Activated naive CD4-positive, alpha-beta T cell treated with anti-CD3 and anti-CD28 coated beads, Interleukin-2, amount 50 U/mL, for 72 hours (primary cell): ENCODE measurements at regions not wholly inside any gene's neighbourhood (a gene's known extent, or its start where the extent isn't known, plus 50 kb on each side); places are given as distances from the start of the nearest gene placed in this dataset.
"Not testable (repeated sequence)": the region's sequence is repeated elsewhere in the genome, so short reads cannot be mapped to it uniquely, and the experiment has no call there.

ENCODE experiments used
- ATAC-seq, 2 donors: fragments of 150-1000 bp; cut with Tn5 transposase; 2 replicates each; pipeline ENCODE4 v1.10.0; 2021; ENCODE audit warnings: mild to moderate bottlenecking in 2 of 2, moderate library complexity in 2 of 2
- DNase-seq, 2 donors: peaks; one replicate each; pipeline ENCODE4 v3.0.0; 2021 to 2022; ENCODE audit warnings: low spot score in 2 of 2
- H3K27ac Mint-ChIP-seq, 2 donors: one replicate each; pipeline ENCODE4 v1.8.0; 2022; ENCODE audit warnings: mild to moderate bottlenecking in 2 of 2, mixed read lengths in 2 of 2
- H3K36me3 Mint-ChIP-seq, 2 donors: one replicate each; pipeline ENCODE4 v1.8.0; 2022; ENCODE audit warnings: mixed read lengths in 2 of 2
- H3K9me3 Mint-ChIP-seq, 2 donors: one replicate each; pipeline ENCODE4 v1.8.0; 2022; ENCODE audit warnings: mixed read lengths in 2 of 2

DNA sequence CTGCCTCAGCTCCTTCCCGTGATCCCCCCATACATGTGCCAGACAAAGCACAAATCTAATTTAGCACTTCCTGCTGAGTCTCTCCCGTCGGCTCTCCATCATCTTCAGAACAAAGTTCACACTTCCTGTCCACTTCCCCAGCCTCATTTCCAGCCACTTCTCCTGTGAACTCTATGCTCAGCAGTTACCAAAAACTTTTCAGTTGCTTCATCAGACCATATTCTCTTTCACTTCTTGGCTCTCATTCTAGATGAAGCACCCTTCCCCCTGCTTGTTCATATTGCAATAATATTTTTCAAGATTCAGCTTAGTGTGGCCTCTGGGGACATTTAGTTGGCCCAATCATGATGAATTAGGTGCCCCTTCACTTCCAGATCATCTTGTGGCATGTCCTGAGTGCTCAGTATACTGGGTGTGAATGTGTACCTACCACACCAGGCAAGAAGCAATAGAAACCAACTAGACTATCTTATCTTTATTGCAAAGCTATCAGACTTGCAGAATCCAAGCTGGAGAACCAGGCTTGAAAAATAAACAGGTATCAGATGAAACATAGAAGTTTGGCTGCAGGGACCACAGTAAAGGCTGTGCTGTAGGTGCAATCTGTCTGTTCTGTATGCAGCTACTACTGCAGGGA, 115.8 kb downstream of the NXPE2 start:
- peaks cover 0 to 4% of the 10 kb centered on the region in 2 donors for H3K9me3 Mint-ChIP-seq
- H3K36me3 Mint-ChIP-seq: no peaks in the 10 kb centered on the region
- DNase-seq (no peak), ATAC-seq (no peak)
- H3K27ac Mint-ChIP-seq: no peak overlapping the region

DNA sequence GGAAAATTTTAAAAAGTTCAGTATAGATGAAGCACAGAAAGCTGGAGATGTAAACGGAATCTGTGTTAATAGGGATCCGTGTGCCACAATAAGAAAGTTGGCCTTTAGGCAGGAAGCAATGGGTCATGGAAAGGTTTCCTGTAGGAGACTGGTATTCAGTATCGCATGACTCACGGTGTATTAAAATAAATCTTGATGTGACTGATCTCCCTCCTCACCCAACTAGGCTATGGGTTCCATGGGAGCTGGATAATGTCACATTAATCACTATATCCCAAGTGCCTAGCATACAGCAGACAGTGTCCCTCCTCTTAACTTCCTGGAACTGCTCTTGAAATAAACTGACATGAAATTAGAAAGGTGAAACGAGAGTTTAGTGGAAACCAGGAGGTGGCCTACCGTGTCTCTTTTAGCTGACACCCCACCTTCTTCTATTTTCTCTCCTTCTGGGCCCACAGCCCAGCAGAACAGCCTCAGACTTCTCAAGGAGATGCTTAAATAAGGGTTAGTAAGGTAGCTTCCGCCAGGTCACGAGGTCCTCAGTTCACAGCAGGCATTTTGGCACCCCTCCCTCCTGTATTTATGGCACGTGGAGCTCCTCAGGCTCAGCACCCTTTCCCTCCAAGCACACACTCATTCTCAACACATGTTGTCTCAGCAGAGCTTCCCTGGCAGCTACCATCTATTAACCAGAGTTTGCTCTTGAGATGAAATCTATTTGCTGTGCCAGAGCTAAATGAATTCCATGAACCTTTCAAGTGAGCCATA, 118.8 kb downstream of the NXPE2 start:
- no peak for ATAC-seq
- H3K9me3 Mint-ChIP-seq: peaks cover 5 to 9% of the 10 kb centered on the region in 2 donors
- no peak overlapping the region for H3K27ac Mint-ChIP-seq
- DNase-seq: no peak
- no peaks in the 10 kb centered on the region for H3K36me3 Mint-ChIP-seq

DNA sequence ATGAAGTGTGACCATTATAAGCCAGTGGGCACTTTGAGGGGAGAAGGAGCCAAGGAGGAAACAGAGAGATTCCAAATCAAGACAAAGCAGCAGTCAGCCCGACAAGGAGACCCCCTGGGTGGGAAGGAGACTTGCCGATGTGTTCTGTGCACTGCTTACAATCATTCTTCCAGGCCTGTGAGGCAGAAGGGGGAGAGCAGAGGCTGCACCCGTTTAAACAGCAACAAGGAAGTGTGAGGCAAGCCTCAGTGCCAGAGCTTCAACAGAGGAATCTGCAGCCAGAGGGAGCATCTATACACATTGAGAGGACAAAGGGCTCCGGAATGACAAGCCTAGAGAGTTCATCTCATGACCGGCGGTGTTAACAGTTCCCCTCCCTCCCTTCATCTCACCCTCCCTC, 121.1 kb downstream of the NXPE2 start:
- peaks cover 5 to 9% of the 10 kb centered on the region in 2 donors for H3K9me3 Mint-ChIP-seq
- H3K27ac Mint-ChIP-seq: no peak overlapping the region
- ATAC-seq: no peak
- peaks cover 0 to 6% of the 10 kb centered on the region in 2 donors for H3K36me3 Mint-ChIP-seq
- no peak for DNase-seq

DNA sequence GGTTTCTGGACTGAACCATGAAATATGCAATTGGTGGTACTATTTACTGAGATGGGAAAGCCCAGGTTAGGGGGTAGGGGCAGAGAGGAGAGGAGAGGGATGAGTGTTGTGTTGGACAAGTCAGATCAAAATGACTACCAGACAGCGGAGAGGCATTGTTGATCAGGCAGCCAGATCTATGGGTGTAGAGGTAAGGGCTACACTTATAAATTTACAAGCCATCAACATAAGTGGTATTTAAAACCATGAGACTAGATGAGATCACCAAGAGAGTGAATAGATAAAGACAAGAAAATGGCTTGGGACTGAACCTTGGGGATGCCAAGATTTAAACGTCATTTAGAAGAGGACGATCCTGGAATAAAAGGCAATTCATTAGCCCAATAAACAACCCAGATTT, 123.4 kb downstream of the NXPE2 start:
- ATAC-seq: no peak
- Mint-ChIP-seq H3K36me3 (peaks cover 0 to 6% of the 10 kb centered on the region in 2 donors), H3K9me3 (peaks cover 5 to 9% of the 10 kb centered on the region in 2 donors), H3K27ac (no peak overlapping the region)
- no peak for DNase-seq

DNA sequence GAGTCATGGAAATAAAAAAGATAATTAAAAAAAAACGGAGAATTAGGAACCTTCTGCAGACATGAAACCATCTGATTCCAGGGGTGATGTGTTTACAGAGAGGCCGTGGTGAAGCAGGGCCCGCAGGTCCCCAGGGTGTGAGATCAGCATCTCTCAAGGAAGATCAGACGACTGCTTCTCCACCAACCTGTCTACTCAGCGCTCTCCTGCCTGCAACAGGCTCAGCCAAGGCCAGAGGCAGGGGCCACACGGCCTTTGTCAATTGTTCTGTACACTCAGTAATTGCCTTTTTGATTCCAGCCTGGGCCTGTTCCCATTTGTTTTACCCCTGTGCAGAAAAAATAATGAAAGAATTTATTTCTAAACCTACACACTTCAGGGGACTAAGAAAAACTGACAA, 124.6 kb downstream of the NXPE2 start:
- H3K36me3 Mint-ChIP-seq: peaks cover 0 to 6% of the 10 kb centered on the region in 2 donors
- H3K27ac Mint-ChIP-seq: no peak overlapping the region
- H3K9me3 Mint-ChIP-seq: peaks cover 5 to 9% of the 10 kb centered on the region in 2 donors
- ATAC-seq (no peak), DNase-seq (no peak)

DNA sequence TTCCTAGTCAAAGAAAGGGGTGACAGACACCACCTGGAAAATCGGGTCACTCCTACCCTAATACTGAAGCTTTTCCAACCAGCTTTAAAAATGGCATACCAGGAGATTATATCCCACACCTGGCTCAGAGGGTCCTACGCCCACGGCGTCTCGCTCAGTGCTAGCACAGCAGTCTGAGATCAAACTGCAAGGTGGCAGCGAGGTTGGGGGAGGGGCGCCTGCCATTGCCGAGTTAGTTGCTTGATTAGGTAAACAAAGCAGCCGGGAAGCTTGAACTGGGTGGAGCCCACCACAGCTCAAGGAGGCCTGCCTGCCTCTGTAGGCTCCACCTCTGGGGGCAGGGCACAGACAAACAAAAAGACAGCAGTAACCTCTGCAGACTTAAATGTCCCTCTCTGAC, 127.1 kb downstream of the NXPE2 start:
- H3K9me3 Mint-ChIP-seq, H3K36me3 Mint-ChIP-seq, H3K27ac Mint-ChIP-seq, ATAC-seq, DNase-seq: not testable (repeated sequence)

DNA sequence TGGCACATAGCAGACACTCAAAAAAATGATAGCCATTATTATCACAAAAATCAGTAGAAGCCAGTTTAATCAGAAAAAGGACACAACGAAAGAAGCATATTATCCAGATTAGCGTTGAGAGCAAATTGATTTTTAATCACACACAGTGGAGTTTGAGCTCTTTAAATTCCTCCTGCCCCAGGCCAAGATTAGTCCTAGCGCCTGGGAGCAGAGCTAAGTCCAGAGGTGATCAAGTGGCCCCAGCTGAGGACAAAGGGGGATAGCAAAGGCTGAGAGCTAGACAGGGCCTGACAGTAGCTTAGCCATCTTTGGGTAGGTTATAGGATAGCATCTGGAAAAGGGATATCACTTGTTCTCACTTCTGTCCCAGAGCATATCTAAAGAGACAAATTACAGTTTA, 133.6 kb downstream of the NXPE2 start:
- H3K36me3 Mint-ChIP-seq: no peaks in the 10 kb centered on the region
- no peak overlapping the region for H3K27ac Mint-ChIP-seq
- ATAC-seq (no peak), DNase-seq (no peak)
- no peaks in the 10 kb centered on the region for H3K9me3 Mint-ChIP-seq

DNA sequence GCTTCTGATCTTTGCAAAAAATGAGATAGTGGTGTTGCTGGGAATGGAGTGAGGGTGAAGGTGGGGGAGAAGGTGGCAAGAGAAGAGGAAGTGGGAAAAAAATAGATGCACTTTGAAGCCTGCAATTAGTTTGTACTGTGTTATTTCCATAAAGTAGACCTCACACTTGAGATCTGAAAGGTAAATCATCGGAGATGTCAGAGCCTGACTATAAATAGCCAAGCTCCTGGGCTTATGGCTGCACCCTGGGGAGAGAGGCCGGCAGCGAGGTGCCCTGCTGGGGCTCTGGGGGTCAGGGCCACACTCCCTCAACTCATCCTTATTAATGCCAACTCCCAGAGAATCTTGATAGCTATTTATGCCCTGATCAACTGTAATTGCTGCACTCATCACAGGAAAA, 134.4 kb downstream of the NXPE2 start:
- Mint-ChIP-seq H3K9me3 (no peaks in the 10 kb centered on the region), H3K36me3 (no peaks in the 10 kb centered on the region), H3K27ac (no peak overlapping the region)
- ATAC-seq (no peak), DNase-seq (no peak)

DNA sequence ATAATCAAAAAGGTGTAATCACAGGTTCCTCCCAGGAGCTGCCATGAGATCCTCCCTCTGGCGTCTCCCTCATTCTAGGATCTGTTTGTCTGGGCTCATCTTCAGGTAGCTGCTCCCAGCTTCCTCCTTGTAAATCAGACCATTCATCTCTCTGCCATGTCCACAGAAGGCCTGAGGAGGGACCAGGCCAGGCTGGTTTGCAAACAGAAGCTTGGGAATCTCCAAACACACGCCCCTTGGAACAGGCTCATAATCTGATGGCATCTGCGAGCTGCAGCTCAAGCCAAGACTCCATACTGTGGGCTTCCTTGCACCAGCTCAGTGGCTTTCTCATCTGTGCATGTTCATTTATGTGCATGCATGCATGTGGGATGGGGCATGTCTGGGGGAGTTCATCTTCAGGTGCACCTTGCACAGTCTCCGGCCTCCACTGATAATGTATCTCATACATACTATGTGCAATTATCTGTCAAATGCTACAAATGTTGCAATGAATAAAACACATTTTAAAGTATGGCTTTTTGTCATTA, 134.9 kb downstream of the NXPE2 start:
- DNase-seq (no peak), ATAC-seq (no peak)
- Mint-ChIP-seq H3K9me3 (no peaks in the 10 kb centered on the region), H3K27ac (no peak overlapping the region), H3K36me3 (no peaks in the 10 kb centered on the region)

DNA sequence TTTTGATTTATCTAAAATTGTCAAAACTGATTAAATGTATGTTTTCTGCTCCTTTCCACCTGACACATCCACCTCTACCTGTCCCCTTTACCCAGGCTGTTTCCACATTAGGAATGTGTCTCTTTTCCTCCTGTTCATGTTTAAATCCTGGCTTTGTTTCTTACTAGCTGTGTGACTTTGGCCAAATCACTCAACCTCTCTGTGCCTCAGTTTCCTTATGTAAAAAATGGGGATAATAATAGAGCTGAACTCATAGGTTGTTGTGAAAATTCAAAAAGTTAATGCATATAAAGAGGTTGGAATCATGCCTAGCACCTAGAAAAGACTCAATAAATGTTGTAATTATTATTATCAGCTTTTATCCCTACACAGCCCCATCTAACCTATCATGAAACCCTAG, 136.8 kb downstream of the NXPE2 start:
- H3K27ac Mint-ChIP-seq: no peak overlapping the region

DNA sequence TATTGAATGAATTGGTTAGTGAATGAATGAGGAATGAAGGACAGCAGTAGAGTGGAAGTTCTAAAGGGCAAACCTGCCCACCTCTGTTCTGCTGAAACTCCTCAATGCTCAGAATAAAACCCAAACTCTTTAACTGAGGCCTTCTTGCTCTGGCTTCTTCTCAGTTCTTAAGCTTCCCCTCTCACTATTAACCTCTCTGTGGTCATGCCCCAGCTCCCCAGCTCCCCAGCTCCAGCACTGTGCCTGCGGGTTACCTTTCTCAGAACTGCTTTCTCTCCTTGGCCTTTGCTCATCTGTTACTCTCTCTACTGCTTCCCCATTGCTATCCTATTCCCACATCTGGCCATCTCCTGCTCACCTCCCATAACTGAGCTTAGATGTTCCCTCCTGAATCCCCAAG, 137.4 kb downstream of the NXPE2 start:
- no peak for ATAC-seq
- H3K27ac Mint-ChIP-seq: no peak overlapping the region
- no peaks in the 10 kb centered on the region for H3K9me3 Mint-ChIP-seq
- no peaks in the 10 kb centered on the region for H3K36me3 Mint-ChIP-seq
- no peak for DNase-seq

More for the DNA sequence above, 136.8 kb downstream of the NXPE2 start:
- ATAC-seq (no peak), DNase-seq (no peak)
- no peaks in the 10 kb centered on the region for H3K9me3 Mint-ChIP-seq
- H3K36me3 Mint-ChIP-seq: no peaks in the 10 kb centered on the region

DNA sequence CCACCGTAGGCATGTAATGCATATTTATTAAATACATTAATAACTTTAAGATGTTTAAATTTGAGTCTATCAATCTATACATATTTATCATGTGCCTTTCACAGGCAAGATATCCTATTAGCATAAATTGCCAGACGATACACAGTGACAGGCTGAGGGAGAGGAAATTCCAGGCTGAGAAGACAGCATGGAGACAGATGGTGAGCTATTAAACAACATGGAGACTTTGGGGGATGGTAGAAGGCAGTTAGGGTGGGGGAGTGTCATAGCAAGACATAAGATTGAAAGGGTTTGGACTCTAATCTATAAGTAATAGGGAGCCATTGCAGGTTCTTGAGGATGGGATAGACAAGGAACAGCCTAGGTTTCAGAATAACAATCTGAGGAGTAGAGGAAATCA, 138.5 kb downstream of the NXPE2 start:
- no peak overlapping the region for H3K27ac Mint-ChIP-seq
- DNase-seq: no peak
- no peaks in the 10 kb centered on the region for H3K36me3 Mint-ChIP-seq

DNA sequence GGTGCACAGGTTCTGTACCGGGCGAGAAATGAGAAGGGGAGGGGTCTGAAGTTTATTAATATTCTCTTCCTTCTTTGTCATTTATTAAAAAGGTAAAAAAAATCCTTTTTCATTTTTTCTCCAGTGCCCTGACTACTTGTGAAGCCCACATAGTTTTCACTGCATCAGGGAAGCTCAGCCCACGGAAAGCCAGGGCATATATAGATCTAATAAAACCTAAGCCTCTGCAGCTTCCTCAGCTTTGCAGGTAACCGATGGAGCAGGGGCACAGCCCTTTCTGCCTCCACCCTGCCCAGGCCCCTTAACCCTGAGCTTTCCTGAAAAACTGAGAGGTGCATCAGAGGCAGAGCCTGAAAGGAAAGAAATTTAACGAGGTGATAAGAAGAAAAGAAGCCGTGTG, 140.1 kb downstream of the NXPE2 start:
- H3K9me3 Mint-ChIP-seq: peaks cover 0 to 2% of the 10 kb centered on the region in 2 donors
- DNase-seq (no peak), ATAC-seq (no peak)
- no peak overlapping the region for H3K27ac Mint-ChIP-seq
- H3K36me3 Mint-ChIP-seq: no peaks in the 10 kb centered on the region

More for the DNA sequence above, 138.5 kb downstream of the NXPE2 start:
- no peaks in the 10 kb centered on the region for H3K9me3 Mint-ChIP-seq
- ATAC-seq: no peak

DNA sequence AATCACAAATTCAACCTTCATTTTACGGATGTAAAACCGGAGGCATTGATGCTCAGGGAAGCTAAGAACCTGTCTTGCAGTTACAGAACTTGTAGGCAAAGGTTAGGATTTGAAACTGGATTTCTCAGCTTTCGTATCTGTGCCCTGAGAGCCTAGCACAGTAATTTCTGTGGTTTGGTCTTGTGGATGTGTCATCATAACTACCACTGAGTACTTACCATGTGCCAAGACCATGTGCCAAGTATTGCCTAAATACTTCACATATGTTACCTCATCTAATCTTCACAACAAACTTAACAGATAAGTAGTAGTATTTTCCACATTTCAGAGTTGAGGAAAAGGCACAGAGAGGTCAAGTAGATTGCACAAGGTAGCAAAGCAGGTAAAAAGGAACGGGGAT, 140.7 kb downstream of the NXPE2 start:
- Mint-ChIP-seq H3K36me3 (no peaks in the 10 kb centered on the region), H3K9me3 (peaks cover 0 to 5% of the 10 kb centered on the region in 2 donors), H3K27ac (no peak overlapping the region)
- ATAC-seq: no peak
- DNase-seq: no peak

DNA sequence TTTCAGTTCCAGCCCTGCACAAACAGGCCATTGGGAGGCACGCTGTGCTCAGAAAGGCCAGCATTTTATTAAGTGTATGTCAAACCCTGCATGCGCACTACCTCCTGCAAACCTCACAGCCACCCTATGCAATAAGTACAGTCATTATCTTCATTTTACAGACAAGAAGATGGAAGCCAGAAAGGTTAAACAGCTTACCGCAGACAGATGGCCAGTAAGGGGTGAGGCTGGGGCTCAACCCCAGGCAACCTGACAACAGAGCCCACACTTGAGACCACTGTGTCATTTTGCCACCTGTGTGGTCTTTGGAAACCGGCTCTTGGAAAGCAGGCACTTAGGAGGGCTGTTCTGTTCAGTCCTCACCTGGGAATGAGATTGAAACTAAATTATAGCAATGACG, 142.3 kb downstream of the NXPE2 start:
- Mint-ChIP-seq H3K36me3 (no peaks in the 10 kb centered on the region), H3K27ac (no peak overlapping the region), H3K9me3 (peaks cover 0 to 5% of the 10 kb centered on the region in 2 donors)
- DNase-seq: no peak
- no peak for ATAC-seq

DNA sequence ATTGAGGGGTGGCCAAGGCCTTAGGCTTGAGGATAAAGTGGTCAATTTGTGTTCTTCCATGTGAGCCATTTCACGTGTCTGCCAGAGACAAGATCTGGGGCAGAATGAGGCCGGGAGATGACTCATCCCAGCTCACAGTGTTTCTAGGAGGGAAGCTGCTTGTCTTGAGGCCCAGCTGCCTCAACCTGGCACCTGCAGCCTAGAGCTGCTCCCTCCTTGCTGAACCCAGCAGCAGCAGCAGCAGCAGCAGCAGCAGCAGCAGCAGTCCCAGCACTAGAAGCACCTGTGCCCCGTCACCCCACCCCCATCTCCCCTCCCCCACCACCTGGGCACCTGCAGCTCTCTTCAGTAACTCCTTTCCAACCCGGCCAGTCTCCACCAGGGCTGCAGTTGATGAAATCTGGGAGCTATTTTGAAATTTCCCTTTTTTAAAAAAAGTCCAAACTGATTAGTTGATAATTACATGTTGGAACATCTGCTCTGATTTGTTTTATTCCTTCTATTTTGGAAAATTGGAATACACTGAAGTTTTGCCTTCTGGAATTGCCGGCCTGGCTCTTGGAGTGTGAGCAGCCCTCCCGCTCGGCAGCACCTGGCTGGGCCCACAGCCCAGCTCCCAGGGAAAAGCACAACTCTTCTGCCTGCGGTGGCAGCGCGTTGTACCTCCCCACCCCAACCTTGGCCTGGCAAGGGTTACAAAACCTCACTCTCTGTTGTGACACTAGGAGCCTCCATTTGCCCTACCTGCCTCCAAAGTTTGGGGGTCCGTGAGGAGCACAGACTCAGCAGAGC, 143.5 kb downstream of the NXPE2 start:
- ATAC-seq: no peak
- DNase-seq: no peak
- Mint-ChIP-seq H3K27ac (no peak overlapping the region), H3K9me3 (peaks cover 0 to 5% of the 10 kb centered on the region in 2 donors), H3K36me3 (no peaks in the 10 kb centered on the region)

DNA sequence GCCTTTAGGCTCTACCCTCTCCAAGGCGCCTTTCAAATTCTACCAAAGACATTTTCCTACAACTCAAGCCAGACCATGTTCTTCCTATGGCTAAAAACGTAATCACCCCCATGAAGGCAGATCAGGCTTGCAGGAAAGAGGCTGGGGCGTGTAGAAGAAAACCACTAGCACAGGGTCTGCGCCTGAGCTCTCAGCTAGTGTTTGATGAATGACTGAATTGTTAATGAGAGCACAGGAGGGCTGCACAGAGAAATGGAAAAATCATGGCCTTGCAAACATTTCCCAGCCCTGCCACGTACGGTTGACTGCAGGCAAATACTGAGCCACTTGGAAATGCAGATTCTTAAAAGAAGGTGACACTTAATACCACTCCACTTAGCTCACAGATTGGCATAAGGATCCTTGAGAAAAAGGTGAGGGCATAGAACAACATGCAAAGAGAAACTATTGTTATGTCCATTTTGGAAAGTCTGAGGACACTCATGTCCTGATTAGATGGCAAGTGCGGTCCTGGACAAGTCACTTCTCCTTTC, 148.6 kb downstream of the NXPE2 start:
- ATAC-seq: no peak
- no peaks in the 10 kb centered on the region for H3K36me3 Mint-ChIP-seq
- H3K9me3 Mint-ChIP-seq: peaks cover 0 to 5% of the 10 kb centered on the region in 2 donors
- no peak overlapping the region for H3K27ac Mint-ChIP-seq
- no peak for DNase-seq
